Breast epithelium (tissue), 4 donors: ENCODE measurements at regions not wholly inside any gene's neighbourhood (a gene's known extent, or its start where the extent isn't known, plus 50 kb on each side); places are given as distances from the start of the nearest gene placed in this dataset.

ENCODE experiments used
- DNase-seq, 2 donors: peaks; one replicate each; pipeline ENCODE4 v3.0.0-alpha.2; 2019; ENCODE audit warnings: low spot score in 2 of 2
- H3K27ac ChIP-seq, 2 donors: fragments of 200-600 bp; sonication (generic) in 1 of 2; one replicate each; pipeline ENCODE4 v1.5.1; 2016 to 2019; ENCODE audit warnings: mild to moderate bottlenecking in 1 of 2
- H3K27me3 ChIP-seq, 2 donors: fragments of 200-600 bp; sonication (generic) in 1 of 2; one replicate each; pipeline versions ENCODE4 v1.5.1 to v1.6.0; 2017 to 2019; ENCODE audit warnings: control low read depth in 1 of 2, mild to moderate bottlenecking in 1 of 2
- H3K36me3 ChIP-seq: fragments of 200-600 bp; one replicate; pipeline ENCODE4 v1.5.1; 2019
- H3K4me1 ChIP-seq, 2 donors: fragments of 200-600 bp; sonication (generic); one replicate each; pipeline ENCODE4 v1.5.1; 2016 to 2019; ENCODE audit warnings: control low read depth in 1 of 2
- H3K4me3 ChIP-seq, 3 donors: fragments of 200-600 bp; sonication (generic); 1 replicate in 2 of 3; 2 replicates in 1 of 3; pipeline ENCODE4 v1.5.1; 2016 to 2019; ENCODE audit warnings: mild to moderate bottlenecking in 3 of 3, moderate library complexity in 2 of 3
- H3K9me3 ChIP-seq, 2 donors: fragments of 200-600 bp; sonication (generic) in 1 of 2; one replicate each; pipeline ENCODE4 v1.5.1; 2016 to 2019; ENCODE audit warnings: control low read depth in 1 of 2
- CTCF ChIP-seq, 3 donors: fragments of 450-650 bp; IDR thresholded peaks; one replicate each; pipeline ENCODE4 v1.5.1; 2016 to 2017; ENCODE audit warnings: antibody characterized with exemption in 3 of 3, mild to moderate bottlenecking in 3 of 3, moderate library complexity in 3 of 3
- POLR2A ChIP-seq: fragments of 450-650 bp; IDR thresholded peaks from one replicate; pipeline ENCODE4 v1.6.1; 2016; ENCODE audit warnings: antibody characterized with exemption, mild to moderate bottlenecking, moderate library complexity
- POLR2AphosphoS5 ChIP-seq, 3 donors: sonication (generic); formaldehyde crosslinking; IDR thresholded peaks; one replicate each; pipeline ENCODE4 v1.6.1; 2017; ENCODE audit warnings: antibody characterized with exemption in 3 of 3
- intact Hi-C: fragments of 100-400 bp; cut with DNase I; formaldehyde crosslinking; loops from one replicate; pipeline ENCODE4 v1.15.1; 2023; ENCODE audit warnings: low total_unique reads

DNA sequence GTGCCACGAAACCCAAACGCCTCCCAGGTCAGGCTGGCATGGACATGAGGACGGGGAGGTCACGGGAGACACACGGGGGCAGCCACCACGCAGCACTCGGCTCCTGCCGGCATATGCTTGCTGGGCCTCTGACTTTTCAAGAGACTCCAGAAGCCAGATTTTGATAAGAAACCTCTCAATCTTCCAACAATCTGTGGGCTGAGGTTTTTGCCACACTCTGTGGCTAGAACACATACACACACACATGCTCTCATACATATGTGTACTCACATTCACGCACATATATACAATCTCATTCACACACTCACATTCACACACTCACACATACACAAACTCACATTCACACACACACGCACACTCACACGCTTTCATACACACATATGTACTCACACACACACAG, 86.7 kb upstream of the LINGO1 start:
- no peaks in the 10 kb centered on the region for H3K36me3 ChIP-seq
- H3K27ac ChIP-seq: no peak overlapping the region
- TF ChIP-seq POLR2AphosphoS5 (IDR thresholded peaks at IDR 0.05) (no peak), CTCF (IDR thresholded peaks at IDR 0.05) (no peak), POLR2A (no peak)
- no peak for DNase-seq
- H3K4me1 ChIP-seq: no peaks in the 10 kb centered on the region
- H3K27me3 ChIP-seq: peaks cover 0 to 23% of the 10 kb centered on the region in 2 donors
- H3K9me3 ChIP-seq: no peaks in the 10 kb centered on the region
- intact Hi-C loops: no loop called here
- no peak overlapping the region for H3K4me3 ChIP-seq

- H3K4me3 ChIP-seq: no peak overlapping the region
- no peaks in the 10 kb centered on the region for H3K9me3 ChIP-seq
- H3K4me1 ChIP-seq: no peaks in the 10 kb centered on the region
- DNase-seq: no peak
- TF ChIP-seq POLR2A (no peak), CTCF (IDR thresholded peaks at IDR 0.05) (no peak), POLR2AphosphoS5 (IDR thresholded peaks at IDR 0.05) (no peak)
- H3K27ac ChIP-seq: no peak overlapping the region
- H3K36me3 ChIP-seq: no peaks in the 10 kb centered on the region
- peaks cover 0 to 15% of the 10 kb centered on the region in 2 donors for H3K27me3 ChIP-seq
- intact Hi-C loops: no loop called here
These were observed 84.8 kb upstream of the LINGO1 start for GRCh38 chr15:77717333-77717990.

- TF ChIP-seq POLR2AphosphoS5 (IDR thresholded peaks at IDR 0.05) (no peak), POLR2A (no peak), CTCF (IDR thresholded peaks at IDR 0.05) (no peak)
- intact Hi-C loops: no loop called here
- H3K9me3 ChIP-seq: no peaks in the 10 kb centered on the region
- no peaks in the 10 kb centered on the region for H3K36me3 ChIP-seq
- no peak for DNase-seq
- H3K27ac ChIP-seq: no peak overlapping the region
- H3K4me3 ChIP-seq: no peak overlapping the region
- peaks cover 0 to 15% of the 10 kb centered on the region in 2 donors for H3K27me3 ChIP-seq
- H3K4me1 ChIP-seq: no peaks in the 10 kb centered on the region
These were observed 84.1 kb upstream of the LINGO1 start for GRCh38 chr15:77716632-77717332.

- TF ChIP-seq POLR2AphosphoS5 (IDR thresholded peaks at IDR 0.05): no peak
- no peak for TF ChIP-seq POLR2A
- no peak for TF ChIP-seq CTCF (IDR thresholded peaks at IDR 0.05)
- no peak for DNase-seq
- H3K27me3 ChIP-seq: peaks cover 0 to 15% of the 10 kb centered on the region in 2 donors
- intact Hi-C loops: no loop called here
- no peak overlapping the region for H3K4me3 ChIP-seq
- H3K4me1 ChIP-seq: no peaks in the 10 kb centered on the region
- no peaks in the 10 kb centered on the region for H3K36me3 ChIP-seq
- no peaks in the 10 kb centered on the region for H3K9me3 ChIP-seq
- no peak overlapping the region for H3K27ac ChIP-seq
These were observed 83.1 kb upstream of the LINGO1 start for GRCh38 chr15:77715860-77716259.

- Histone ChIP-seq H3K27ac (no peak overlapping the region), H3K9me3 (no peaks in the 10 kb centered on the region), H3K4me1 (no peaks in the 10 kb centered on the region), H3K4me3 (no peak overlapping the region), H3K27me3 (peaks cover 0 to 15% of the 10 kb centered on the region in 2 donors), H3K36me3 (no peaks in the 10 kb centered on the region)
- TF ChIP-seq POLR2A: no peak
- no peak for TF ChIP-seq POLR2AphosphoS5 (IDR thresholded peaks at IDR 0.05)
- no peak for TF ChIP-seq CTCF (IDR thresholded peaks at IDR 0.05)
- DNase-seq: no peak
- intact Hi-C loops: no loop called here
These were observed 82.3 kb upstream of the LINGO1 start for GRCh38 chr15:77715051-77715450.
